ENCODE measurements at regions not wholly inside any gene's neighbourhood (a gene's known extent, or its start where the extent isn't known, plus 50 kb on each side); places are given as distances from the start of the nearest gene placed in this dataset.

DNA sequence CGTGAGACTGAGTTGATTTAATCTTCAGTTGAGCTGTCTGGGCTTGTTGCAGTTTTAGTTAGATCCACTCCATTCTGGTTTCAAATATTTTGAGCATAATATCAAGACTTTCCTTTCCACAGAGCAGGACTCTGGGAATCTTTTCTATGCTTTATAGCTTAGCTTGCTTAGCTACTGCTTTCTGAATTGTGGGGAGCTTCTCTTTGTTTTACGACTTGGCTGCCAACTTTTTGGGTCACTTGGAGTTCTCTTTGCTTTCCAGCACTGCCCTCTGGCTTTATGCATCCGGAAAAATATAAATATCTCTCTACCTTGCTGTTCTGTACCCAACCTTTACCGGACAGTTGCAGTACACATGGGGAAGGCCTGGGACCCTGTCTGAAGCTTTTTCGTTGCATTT, 292.1 kb downstream of the STIM2 start:
- TF ChIP-seq, protein P1, sequence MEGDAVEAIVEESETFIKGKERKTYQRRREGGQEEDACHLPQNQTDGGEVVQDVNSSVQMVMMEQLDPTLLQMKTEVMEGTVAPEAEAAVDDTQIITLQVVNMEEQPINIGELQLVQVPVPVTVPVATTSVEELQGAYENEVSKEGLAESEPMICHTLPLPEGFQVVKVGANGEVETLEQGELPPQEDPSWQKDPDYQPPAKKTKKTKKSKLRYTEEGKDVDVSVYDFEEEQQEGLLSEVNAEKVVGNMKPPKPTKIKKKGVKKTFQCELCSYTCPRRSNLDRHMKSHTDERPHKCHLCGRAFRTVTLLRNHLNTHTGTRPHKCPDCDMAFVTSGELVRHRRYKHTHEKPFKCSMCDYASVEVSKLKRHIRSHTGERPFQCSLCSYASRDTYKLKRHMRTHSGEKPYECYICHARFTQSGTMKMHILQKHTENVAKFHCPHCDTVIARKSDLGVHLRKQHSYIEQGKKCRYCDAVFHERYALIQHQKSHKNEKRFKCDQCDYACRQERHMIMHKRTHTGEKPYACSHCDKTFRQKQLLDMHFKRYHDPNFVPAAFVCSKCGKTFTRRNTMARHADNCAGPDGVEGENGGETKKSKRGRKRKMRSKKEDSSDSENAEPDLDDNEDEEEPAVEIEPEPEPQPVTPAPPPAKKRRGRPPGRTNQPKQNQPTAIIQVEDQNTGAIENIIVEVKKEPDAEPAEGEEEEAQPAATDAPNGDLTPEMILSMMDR (IDR thresholded peaks at IDR 0.05; ENCODE audit: insufficient read depth, missing control alignments) = no peak
- DNase-seq (ENCODE audit: insufficient read length, low spot score) = no peak
- FAIRE-seq = no peak

DNA sequence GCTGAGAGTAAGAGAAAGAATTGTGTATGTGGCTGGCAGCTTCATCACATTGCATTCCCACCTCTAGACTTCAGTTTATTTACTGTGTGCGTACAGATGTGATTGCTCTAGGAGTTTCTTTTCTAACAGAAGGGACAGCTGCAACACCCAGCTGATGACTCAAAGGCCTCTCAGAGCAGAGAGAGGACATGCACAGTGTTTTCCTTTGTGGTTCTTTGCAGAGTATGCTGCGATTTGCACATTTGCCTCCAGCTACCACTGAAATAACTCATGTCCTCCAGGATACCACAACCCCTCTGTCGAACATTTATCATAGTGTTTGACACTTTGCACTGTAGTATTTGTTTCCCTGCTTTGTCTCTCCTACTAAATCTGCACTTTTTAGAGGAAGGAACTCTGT, 294.1 kb downstream of the STIM2 start:
- DNase-seq (ENCODE audit: insufficient read length, low spot score) = no peak
- no peak for FAIRE-seq
- TF ChIP-seq, protein P1 (IDR thresholded peaks at IDR 0.05; ENCODE audit: insufficient read depth, missing control alignments) = no peak

DNA sequence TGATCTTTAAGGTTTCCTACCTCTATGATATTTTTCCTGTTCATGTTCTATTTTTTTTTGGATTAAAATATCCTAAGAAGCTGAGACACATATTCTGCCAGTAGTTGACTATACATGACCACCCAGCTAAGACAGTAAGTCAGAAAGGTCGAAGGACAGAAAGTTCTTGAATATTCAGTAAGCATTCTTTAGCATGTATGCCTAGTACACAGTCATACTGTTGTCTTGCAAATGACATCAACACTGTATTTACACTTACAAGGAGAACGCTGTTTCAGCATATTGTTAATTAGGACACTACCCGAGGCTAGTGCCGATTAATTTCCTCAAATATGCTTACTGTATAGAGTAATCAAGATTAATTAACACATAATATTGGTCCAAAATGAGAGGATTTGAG, 300.6 kb downstream of the STIM2 start:
- no peak for DNase-seq (ENCODE audit: insufficient read length, low spot score)
- FAIRE-seq = no peak
- TF ChIP-seq, protein P1 (IDR thresholded peaks at IDR 0.05; ENCODE audit: insufficient read depth, missing control alignments) = no peak

DNA sequence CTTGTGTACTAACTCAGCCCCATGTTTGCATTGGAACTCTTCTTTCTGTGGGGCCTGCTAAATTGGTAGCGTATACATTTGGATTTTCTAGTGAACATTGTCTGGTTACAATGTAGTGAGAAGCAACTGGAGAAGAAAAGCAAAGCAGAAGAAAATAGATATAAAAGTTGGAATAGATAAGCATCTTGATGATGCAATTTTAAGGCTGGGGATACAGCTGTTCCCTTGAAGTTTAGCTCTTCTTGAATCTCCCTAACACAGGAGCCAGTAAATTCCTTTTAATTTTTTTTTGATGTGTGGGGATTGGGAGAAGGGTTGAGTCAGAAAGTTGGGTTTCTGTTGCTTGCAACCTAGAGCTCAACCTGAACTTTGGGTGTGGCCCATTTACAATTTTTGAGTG, 308.1 kb downstream of the STIM2 start:
- no peak for FAIRE-seq
- no peak for DNase-seq (ENCODE audit: insufficient read length, low spot score)
- TF ChIP-seq, protein P1 (IDR thresholded peaks at IDR 0.05; ENCODE audit: insufficient read depth, missing control alignments) = no peak

DNA sequence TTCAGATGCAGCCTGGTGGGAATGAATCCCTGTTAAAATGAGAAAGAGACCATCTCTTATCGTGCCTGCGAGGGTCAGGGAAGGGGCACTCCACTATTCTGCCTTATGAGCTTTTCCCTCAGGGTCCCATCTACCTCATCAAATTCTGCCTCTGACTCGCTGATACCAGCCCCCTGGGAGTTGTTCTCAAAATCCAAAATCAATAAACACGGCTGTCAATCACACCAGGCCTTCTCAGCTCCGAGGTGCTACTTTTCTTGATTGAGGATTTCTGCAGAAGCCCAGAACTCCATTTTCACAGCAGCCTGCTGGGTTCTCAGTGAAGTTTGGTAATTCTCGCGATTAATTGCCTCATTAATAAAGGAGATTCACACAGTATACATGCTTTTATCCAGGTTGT, 312.6 kb downstream of the STIM2 start:
- TF ChIP-seq, protein P1 (IDR thresholded peaks at IDR 0.05; ENCODE audit: insufficient read depth, missing control alignments) = no peak
- no peak for FAIRE-seq
- no peak for DNase-seq (ENCODE audit: insufficient read length, low spot score)

DNA sequence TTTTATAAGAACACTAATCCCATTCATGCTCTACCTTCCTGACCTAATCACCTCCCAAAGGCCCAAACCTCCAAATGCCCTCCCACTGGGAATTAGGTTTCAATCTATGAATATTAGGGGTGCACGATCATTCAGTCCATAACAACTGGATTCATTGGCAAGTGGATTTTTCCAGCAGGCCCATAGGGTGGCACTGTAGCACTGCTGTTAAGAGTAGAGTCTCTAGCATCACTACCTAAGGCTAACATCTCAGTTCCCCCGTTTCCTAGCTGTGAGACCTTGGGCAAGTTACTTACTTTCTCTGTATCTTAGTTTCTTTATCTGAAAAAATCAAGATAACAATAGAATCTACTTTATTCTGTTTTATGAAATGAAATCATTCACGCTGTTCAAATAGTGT, 315.8 kb downstream of the STIM2 start:
- DNase-seq (ENCODE audit: insufficient read length, low spot score) (no peak), FAIRE-seq (peak; percentile 48)
- TF ChIP-seq, protein P1 (IDR thresholded peaks at IDR 0.05; ENCODE audit: insufficient read depth, missing control alignments) = peak; percentile 54

DNA sequence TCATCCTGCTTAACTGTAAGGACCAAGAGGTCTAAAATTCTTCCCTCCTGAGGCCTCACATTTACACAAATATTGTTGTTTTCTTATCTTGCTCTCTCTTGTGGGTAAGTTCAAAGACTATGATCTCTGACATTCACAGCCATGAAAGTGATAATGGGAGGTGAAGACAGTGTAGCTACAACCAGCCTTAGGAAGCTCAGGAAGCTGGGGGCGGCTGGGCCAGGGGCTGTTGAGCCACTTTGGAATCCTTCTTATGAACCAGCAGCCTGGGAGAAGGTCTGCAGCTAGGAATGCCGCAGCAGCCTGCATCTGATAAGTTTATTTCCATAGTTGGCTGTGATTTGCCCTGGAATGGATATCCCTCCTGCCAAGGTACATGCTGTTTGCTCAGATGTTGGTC, 316.2 kb downstream of the STIM2 start:
- TF ChIP-seq, protein P1 (IDR thresholded peaks at IDR 0.05; ENCODE audit: insufficient read depth, missing control alignments) = no peak
- no peak for DNase-seq (ENCODE audit: insufficient read length, low spot score)
- no peak for FAIRE-seq
